Bronchial epithelial cell (primary cell): ENCODE measurements at regions not wholly inside any gene's neighbourhood (a gene's known extent, or its start where the extent isn't known, plus 50 kb on each side); places are given as distances from the start of the nearest gene placed in this dataset.
"Not testable (repeated sequence)": the region's sequence is repeated elsewhere in the genome, so short reads cannot be mapped to it uniquely, and the experiment has no call there.

Experiments used
- DNase-seq: peaks from one replicate; pipeline ENCODE4 v3.0.0-alpha.2; 2010; ENCODE audit warnings: low read depth
- FAIRE-seq: peaks from 2 replicates; lab custom pipeline; 2011; peaks lifted over from hg19 to GRCh38; lab: Jason Lieb, UNC
- H3K27me3 ChIP-seq: 2 replicates; pipeline ENCODE4 v1.5.1; 2011; ENCODE audit warnings: low read length; ENCODE audit not compliant: control insufficient read depth, insufficient read depth
- H3K36me3 ChIP-seq: 2 replicates; pipeline ENCODE4 v1.5.1; 2011; ENCODE audit warnings: low read length; ENCODE audit not compliant: control insufficient read depth, insufficient read depth
- H3K4me3 ChIP-seq: 2 replicates; pipeline ENCODE4 v1.5.1; 2011; ENCODE audit warnings: mild to moderate bottlenecking, low read depth, low read length, control low read depth
- CTCF ChIP-seq: IDR thresholded peaks from 2 replicates; pipeline ENCODE4 v1.5.1; 2011; ENCODE audit warnings: mild to moderate bottlenecking, moderate library complexity, low read length, control low read depth, inconsistent platforms; ENCODE audit not compliant: insufficient read depth, severe bottlenecking

- H3K27me3 ChIP-seq: no peaks in the 10 kb centered on the region
- FAIRE-seq: no peak
- H3K36me3 ChIP-seq: no peaks in the 10 kb centered on the region
- no peak overlapping the region for H3K4me3 ChIP-seq
- TF ChIP-seq CTCF: peak; percentile 60
- peak; percentile 3 for DNase-seq
Measured at GRCh38 chrX:137166591-137166990, 132.8 kb upstream of the GPR101 start.

GRCh38 chrX:137164329-137164728 lies 130.5 kb upstream of the GPR101 start:
- TF ChIP-seq CTCF: no peak
- no peak for FAIRE-seq
- no peaks in the 10 kb centered on the region for H3K36me3 ChIP-seq
- no peak overlapping the region for H3K4me3 ChIP-seq
- DNase-seq: no peak
- no peaks in the 10 kb centered on the region for H3K27me3 ChIP-seq

- DNase-seq (no peak), FAIRE-seq (no peak)
- TF ChIP-seq CTCF: peak; percentile 6
- H3K27me3 ChIP-seq: no peaks in the 10 kb centered on the region
- H3K4me3 ChIP-seq: no peak overlapping the region
- no peaks in the 10 kb centered on the region for H3K36me3 ChIP-seq
Measured at GRCh38 chrX:137151403-137151802, 117.6 kb upstream of the GPR101 start.

GRCh38 chrX:137143864-137144263 lies 110.1 kb upstream of the GPR101 start:
- no peak overlapping the region for H3K4me3 ChIP-seq
- FAIRE-seq: no peak
- DNase-seq: no peak
- no peak for TF ChIP-seq CTCF
- H3K27me3 ChIP-seq: no peaks in the 10 kb centered on the region
- no peaks in the 10 kb centered on the region for H3K36me3 ChIP-seq

GRCh38 chrX:137122651-137123050 lies 88.9 kb upstream of the GPR101 start:
- not testable (repeated sequence) for FAIRE-seq, H3K27me3 ChIP-seq, DNase-seq, H3K36me3 ChIP-seq, H3K4me3 ChIP-seq

GRCh38 chrX:137119049-137119448 lies 85.3 kb upstream of the GPR101 start:
- DNase-seq (peak; percentile 1), FAIRE-seq (no peak)
- no peaks in the 10 kb centered on the region for H3K36me3 ChIP-seq
- H3K4me3 ChIP-seq: no peak overlapping the region
- no peak for TF ChIP-seq CTCF
- no peaks in the 10 kb centered on the region for H3K27me3 ChIP-seq
